Cerebellar nuclear complex (tissue), 1 donor: ENCODE measurements at regions not wholly inside any gene's neighbourhood (a gene's known extent, or its start where the extent isn't known, plus 50 kb on each side); places are given as distances from the start of the nearest gene placed in this dataset.

Experiments used
- DNase-seq, 2 experiments: peaks; one replicate each; lab custom pipeline; 2025; lab: John Stamatoyannopoulos, UW

DNA sequence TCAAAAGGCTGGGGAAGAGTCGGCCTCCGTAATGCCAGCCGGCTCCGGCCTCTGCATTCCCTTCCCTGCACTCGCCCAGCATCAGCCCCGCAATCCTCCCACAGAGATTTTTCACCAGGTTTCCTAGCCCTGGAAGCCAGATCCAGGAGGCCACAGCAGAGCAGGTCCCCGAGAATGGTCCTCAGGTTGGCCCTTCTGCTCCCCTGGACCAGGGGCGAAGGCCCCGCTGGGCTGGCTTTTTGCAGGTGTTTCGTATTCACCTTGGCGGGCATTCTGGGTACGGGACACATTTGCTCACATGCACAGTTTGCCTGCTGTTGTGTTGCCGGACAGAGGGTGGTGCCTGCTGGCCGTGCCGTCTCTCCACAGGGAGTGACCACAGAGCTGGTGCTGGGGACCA is 309.5 kb downstream of the NDUFA10 start:
- DNase-seq, result no peak

DNA sequence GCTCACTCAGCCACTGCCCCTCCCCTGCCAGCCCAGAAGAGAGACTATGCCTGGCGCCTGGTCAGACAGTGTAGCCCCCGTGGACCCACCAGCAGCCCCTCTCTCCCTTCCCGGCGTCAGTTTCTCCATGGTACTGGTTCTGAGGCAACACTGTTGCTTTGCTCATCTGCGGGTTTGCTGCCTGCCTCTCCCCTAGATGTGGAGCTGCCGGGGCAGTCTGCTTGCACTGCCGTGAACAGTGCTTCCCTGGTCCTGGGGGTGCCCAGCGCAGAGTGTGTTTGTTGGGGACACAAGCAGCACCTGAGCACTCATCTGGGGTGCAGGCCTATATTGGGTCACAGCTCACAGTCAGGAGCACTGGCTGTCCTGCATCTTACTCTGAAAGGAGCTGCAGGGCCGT is 309.9 kb downstream of the NDUFA10 start:
- no peak for DNase-seq

DNA sequence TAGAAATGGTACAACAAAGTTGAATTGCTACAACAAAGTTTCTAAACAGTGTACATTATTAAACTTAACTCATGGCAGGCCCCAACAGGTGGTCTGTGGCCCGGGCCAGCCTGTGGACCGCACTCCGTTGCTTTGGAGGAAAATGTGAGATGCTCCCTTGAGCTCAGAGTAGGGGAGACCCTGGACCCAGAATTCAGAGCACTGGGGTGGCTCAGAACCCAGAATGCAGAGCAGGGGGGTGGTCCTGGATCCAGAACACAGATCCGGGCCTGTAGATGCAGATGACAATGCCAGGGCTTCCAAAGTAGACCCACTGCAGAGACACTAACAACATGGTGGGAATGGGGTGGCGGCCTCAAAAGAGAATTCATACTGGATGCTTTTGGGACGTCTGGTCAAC is 311.0 kb downstream of the NDUFA10 start:
- DNase-seq, result no peak

DNA sequence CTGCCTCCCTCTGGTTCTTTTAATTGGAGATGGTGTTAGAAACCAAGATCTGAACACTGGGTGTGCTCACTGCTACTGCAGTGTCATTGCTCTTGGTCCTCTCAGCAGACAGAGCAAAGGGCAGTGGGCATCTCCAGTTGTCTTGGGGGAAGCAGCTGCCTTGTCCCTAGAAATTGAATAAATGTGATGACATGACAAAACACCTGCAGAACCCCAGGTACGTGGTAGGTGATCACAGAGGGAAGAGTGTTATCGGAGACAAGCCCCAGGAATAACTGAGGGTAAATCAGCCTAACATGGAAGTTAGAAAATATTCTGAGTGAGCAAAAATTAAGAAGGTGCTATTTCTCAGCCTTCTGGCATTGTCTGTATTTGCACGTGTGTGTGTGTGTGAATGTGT is 311.9 kb upstream of the HDAC4 start:
- DNase-seq, result no peak

DNA sequence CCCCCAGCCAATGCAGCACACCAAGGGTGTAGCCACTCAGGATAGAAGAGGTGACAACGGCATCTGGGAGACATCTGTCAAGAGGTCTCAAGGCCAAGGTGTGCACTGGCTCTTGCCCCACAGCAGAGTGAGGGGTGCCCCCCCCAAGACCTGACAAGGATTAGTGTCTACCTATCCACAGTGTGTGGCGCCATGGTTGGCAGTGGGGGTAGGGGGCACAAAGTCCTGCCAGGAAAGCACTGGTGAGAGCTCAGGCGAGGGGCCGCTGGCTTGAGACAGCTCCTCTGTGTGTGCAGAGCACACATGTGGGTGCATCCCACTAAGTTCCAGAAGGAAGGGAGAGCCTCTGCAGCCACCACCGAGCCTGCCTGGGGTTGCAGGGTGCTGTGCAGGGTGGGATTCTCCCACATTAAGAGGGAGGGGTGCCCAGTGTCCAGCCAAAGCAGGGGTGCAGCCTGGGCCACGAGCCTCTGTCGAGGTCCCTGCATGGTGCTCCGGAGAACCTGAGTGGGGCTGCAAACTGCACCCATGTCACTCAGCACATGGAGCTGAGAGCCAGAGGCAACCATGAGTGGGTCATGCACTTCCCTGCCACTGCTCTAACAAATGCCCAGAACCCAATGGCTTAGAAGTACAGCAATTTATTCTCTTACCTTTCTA is 311.2 kb upstream of the HDAC4 start:
- DNase-seq, result no peak

DNA sequence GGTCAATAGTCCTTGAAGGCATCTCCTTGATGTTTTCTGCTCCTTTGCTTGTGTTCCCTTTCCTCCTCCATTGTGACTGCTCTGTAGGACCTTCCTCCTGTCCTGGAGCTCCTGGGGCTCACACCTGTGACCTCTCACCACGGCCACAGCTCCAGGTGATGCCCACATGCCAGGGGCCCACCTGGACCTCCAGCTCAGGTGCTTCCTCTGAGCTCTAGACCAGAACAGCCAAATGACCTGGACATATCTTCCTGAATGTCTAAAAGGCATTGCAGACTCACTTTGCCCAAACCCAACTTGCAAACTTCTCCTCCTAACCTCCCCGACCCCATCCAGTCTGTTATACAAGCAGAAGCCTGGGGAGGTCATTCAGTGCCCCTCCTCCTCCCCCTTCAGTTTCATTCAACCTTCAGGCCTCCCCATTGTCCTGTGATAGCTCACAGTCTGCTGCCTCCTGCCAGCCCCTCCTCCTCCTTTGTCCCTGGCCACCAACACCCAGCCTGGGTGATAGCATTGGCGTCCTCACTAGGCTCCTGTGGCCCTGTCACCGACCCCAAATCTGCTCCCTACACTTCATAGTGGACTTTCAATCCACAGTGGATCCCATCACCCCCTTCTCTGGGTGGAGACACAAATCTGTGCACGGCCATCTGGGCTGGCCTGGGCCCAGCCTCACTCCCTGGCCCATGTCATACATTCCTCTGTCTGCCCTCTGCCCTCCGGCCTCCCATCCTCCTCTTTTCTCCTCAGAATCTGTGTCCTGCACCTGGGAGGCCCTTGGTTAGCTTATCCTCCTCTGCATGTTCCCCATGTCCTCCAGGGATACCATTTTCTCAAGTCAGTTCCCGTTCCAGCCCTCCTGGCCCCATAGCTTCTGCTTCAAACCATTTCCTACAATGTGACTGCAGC is 310.4 kb upstream of the HDAC4 start:
- no peak for DNase-seq

DNA sequence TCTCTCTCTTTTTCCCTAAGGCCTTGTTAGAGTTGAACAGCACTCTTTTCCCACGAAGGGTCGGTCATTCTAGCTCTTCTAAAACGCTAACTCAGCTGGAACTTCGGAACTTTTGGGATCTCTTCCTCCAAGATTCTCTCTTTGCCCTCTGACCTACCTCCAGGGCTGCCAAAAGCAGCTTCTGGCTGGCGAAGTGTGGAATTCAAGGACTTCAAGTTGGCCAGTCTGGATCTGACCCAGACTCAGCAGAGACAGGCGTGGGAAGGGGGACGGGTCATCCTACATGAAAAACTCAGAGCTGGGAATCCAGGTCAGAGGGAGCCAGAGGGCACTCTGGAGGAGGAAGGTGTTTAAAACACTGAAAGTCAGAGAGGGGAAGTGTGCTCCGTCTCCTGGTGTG is 305.5 kb upstream of the HDAC4 start:
- no peak for DNase-seq

DNA sequence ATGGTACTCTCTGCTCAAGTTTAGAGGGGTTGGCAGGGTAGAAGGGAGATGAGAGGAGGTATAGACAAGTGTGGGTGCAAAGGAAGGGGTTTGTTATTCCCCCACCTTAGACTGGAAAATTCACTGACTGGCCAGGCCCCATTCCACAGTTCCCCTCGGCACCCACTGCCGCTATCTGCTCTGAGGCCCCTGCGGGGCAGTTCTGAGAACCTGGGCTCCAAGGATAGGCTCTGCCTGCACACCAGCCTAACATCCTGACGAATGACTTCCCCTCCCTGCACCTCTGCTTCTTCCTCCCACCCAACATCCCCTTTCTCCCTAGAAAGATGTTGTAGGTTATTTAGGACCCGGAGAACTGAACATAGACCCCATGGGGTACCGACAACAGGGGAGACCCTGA is 303.9 kb upstream of the HDAC4 start:
- no peak for DNase-seq

DNA sequence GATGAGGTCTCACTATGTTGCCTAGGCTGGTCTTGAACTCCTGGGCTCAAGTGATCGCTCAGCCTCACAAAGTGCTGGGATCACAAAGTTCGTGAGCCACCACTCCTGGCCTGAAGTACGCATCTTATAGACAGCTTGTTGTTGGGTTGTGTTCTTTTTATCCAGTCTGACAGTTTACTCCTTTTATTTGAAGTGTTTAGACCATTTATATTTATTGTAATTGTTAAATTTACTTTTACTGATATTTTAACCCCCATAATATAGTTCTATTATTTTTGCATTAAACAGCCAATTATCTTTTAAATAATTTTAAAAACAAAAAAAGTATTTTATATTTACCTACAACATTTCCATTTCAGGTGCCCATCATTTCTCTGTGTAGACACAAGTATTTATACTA is 303.0 kb upstream of the HDAC4 start:
- DNase-seq, result no peak

DNA sequence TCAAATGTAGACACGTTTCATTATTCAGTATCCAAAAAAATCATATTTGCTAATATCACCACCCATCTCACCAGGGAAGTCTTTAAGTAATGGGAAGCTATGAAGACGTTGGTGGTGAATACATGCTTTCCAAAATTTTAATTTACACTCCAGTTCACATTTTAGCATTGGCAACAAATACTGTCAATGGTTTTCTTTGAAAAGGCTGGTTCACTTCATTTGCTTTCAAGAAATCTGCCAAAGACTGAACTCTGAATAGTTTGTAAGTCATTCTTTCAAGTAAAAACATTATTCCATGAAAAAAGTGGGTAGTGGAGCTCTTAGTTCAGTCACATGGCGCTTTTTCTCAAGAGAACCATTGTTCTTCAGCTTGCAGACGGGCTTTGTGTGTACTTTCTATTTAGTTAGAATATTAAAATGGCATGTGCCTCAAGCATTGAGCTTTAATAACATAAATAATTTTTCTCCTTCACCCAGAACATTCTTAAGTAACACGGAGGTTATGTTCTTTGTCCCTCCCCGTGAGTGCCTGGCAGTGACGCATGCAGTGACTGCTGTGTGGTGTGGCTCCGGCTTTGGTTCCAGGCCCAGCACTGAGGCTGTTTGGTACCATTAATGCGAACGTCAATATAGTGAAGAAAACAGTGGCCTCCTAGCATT is 300.0 kb upstream of the HDAC4 start:
- DNase-seq, result no peak

DNA sequence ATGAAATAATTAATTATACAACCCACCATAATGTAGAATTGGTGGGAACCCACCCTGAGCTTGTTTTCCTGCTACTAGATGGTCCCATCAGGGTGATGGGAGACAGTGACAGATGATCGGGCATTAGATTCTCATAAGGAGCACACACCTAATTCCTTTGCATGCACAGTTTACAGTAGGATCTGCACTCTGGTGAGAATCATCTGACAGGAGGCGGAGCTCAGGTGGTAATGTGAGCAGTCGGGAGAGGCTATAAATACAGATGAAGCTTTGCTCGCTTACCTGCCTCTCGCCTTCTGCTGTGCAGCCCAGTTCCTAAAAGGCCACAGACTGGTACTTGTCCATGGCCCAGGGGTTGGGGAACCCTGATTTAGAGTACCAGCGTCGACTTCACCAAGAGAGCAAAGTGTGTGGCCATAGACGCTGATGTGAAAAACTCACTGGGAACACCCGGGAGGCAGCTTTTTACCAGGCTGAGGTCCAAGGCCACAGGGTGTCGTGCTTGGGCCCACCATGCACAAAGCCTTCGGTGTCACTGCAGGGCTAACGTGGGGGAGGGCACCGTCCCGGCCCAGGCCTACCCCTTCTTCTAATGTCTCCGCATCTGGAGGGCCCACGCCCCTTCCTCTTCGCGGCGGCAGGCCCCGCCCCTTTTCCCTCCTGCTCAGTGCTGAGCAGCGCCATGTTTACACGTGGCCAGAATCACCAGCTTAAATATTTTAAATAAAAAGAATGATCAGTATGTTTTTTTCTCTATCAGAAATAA is 296.8 kb upstream of the HDAC4 start:
- DNase-seq, result no peak

DNA sequence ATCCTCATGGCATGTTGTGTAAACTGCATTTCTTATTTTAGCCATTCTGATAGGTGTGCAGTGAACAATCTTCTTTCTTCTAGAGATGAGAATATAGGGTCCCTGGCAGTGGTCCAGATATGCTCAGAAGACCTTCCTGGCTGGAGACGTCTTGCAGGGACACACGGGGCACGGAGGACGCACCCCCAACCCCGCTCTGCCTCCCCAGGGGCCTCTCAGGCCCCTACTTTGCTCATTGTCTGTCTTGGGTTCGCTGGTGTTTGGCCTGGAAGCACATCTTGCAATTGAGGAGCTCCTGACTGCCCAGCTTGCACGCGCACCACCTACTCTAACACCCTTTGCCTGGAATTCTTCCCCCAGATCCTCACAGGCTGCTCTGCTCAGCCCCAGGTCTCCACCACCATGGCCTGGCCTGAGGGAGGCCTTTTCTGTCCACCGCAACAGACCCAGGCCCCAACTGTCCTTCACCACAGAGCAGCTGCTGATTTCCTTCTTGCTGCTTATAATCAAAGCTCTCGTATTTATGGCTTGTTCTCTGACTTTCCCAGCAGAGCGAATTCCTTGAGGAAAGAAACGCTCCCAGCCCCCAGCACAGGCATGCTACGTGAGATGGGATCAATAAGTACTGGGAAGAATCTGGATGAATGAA is 295.9 kb upstream of the HDAC4 start:
- no peak for DNase-seq

DNA sequence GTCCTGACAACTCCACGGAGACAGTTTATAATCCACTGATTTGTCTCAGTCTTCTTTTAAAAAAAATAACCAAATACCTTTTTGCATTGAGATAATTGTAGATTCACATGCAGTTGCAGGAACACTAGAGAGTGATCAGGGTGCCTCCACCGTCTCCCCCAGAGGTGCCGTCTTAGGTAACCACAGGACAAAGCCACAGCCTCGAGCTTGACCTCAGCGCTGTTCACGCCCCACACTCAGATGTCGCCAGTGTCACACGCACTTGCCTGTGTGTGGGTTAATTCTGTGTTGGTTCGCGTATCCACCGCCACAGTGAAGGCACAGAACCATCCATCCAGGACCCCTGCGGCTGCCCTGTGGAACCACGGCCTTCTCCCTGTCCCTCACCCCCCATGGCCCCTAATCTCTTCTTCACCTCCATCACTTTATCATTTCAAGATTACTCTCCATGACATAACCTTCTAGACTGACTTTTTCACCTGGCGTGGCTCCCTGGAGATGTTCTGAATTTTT is 295.0 kb upstream of the HDAC4 start:
- no peak for DNase-seq

DNA sequence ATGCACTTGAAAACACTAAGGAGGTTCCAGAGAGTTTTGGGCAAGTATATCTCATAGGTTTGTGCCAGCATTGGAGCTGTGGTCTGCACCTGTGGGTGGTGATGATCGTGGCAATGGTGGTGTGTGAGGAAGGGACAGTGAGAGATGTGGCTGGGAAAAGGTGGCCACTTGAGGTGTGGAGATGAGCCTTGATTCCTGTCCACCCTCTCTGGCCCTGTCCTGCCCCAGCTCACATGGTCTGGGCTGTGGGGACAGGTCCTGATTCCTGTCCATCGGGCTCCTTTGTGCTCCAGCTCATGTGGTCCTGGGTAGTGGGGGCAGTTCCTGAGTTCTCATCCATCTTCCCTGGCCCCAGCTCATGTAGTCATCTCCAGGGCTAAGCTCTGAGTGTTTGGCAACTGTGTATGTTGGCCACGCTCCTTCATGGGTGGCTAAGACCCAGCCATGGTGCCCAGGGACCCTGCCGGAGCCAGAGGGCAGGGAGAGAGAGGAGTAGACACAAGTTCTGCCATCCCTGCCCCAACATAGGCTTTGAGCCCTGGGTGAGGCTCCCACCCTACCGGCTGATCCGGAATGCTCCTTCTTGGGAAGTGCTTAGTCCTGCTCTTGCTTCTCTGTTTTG is 294.4 kb upstream of the HDAC4 start:
- DNase-seq, result no peak

DNA sequence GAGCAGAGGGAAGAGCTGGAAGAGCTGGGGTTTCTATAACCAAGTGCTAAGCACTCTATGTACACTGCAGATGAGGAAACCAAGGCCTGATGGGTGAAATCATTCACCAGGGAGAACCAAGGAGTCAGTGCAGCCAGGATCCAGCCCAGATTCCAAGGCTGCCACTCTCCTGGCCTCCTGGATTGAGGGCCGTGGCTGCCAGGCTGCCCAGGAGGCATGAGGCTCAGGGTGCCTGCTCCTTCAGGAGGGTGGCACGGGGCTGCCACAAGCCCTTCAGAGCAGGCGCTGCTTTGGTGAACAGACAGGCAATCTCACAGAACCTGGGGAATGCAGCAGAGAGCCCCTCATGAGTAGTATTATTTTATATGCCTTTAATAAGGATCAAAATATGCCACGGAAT is 293.7 kb upstream of the HDAC4 start:
- DNase-seq, result no peak

DNA sequence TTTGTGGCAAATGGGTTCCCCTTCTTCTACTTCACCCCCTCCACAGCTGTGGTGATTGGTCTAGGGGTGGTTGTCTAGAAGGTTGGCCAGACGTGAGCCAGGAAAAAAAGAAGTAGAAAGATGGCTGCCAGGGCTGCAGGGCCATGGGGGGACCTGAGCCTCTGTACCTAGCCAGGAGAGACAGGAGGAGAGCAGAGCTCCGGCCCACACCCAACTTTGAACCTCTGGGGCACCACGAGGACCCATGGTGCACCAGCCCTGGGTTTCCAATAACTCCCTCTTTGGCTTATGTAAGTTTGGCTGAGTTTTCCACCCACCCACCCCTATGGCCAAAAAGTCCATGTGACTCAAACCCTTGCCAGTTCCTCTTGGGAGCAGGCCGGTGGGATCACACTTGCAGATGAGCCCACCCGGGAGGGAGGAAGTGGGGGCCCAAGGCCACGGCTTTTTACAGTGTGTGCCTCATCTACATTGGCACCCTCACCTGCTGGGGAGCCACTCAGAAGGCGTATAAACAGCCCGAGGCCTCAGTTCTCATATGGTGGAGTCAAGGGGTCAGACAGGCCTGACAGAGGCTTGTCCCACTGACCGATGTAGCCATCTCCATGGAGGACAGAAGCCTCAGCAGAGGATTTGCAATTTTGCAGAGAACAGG is 293.1 kb upstream of the HDAC4 start:
- no peak for DNase-seq

DNA sequence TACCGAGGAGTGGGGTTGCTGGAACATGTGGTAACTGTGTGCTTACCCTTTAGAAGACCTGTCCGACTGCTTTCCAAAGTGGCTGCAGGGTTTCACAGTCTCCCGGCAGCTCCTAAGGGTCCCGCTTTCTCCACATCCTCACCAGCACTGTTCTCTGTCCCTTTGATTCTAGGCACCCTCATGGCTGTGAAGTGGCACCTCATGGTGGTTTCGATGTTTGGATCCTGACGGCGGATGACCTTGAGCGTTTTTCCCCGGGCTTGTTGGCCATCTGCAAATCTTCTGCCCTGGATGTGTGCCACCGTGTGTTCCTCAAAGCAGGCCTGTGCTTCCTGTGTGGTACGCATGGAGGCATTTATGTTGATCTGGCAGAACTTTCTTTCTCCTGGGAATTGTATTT is 292.5 kb upstream of the HDAC4 start:
- no peak for DNase-seq

DNA sequence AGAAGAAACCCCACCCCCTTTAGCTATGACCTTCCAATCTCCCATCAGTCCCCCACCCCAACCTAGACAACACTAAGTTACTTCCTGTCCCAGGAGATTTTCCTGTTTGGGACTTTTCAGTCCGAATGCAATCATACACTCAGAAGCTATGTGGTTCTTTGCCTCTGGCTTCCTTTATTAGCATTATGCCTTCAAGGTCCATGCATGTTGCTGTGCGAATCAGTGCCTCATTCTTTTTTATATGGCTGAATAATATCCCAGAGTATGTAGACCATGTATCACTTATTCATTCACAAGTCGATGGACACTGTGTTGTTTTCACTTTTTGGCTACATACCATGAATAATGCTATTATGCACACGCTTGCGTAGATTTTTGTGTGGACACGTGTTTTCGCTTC is 292.1 kb upstream of the HDAC4 start:
- no peak for DNase-seq

DNA sequence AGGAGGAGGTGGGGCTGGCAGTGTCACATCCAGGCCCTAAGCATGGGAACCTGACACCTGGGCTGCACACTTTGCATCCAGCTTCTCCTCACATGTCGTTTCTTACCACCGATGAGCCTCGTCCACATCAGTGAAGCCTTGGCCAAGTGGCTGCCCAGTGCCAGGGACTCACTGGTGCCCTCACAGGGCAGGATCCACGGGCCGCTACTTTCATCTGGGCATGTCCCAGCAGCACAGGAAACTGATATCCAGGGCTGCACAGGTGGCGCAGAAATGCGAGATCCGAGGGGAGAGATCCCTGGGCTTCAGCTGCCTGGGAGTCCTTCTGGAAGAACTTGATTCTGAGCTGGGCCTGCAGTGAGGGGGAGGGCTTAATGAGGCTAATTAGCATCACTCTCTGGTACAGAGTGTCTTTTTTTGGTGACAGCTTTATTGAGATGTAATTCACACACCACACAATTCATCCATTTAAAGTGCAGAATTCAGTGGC is 291.6 kb upstream of the HDAC4 start:
- DNase-seq, result no peak

DNA sequence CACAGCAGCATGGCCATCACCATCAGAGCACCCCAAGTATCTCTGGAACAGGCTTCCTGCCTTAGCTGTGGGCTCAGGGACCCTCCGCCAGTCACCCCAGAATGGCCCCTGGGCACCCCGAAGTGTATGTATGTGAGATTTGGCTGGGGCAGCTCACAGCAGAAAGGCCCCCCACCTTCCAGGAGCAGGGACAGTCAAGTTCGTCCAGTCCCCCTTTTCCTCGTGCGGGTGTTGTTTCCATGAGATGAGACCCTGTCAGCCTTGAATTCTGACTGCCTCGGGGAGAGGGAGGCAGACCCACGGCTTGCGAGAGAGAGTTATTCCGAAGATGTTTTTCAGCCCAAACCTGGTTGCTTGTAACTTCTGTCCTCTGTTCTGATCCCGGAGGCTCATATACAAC is 290.9 kb upstream of the HDAC4 start:
- no peak for DNase-seq
